Pons (tissue), 1 donor: ENCODE measurements at regions not wholly inside any gene's neighbourhood (a gene's known extent, or its start where the extent isn't known, plus 50 kb on each side); places are given as distances from the start of the nearest gene placed in this dataset.

Experiments used
- DNase-seq: peaks from one replicate; pipeline ENCODE4 v3.0.0-alpha.2; 2016; ENCODE audit warnings: low spot score

DNA sequence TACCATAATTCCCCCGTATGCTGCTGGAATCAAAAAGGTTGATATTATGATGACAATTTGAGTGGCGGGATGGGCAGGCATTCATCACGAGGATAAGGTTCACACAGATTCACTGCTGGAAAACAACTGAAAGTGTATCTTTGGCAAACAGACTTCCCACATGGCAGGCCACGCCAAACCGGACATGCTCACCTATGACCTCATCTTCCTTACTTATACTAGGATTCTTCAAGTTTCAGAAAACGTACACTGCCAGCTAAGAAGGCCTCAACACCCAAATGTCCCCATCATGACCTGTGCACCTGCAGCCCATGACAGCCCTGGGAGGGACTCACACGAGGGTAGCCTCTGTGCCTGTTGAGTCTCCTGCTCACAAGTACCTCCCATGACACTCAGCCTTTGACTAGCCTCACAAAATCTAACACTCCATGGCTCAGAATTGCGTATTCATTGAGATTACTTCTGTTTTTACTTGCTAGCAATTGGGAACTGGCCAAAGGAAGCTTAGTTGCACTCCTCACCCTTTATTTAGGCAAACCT, 259.0 kb upstream of the GHITM start:
- no peak for DNase-seq

- peak; percentile 56 for DNase-seq
These were observed 257.6 kb upstream of the GHITM start for GRCh38 chr10:83881661-83882060.

DNA sequence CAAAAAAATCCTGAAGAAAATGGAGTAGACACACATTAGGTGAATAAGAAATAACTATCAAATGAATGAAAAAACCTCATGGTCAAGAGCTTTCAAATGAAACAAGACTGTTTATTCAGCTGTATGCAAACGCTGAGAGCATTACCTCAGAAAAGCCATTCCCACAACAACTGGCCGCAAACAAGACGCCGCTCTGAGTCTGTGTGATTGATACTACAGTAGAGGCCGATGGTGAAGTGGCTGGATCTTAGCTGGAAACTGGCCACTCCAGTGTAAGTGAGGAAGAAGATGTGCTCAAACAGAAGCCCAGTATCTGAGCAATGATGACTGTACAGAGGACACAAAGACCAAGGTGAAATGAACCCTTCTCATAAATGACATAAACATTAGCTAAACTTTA, 252.4 kb upstream of the GHITM start:
- no peak for DNase-seq

DNA sequence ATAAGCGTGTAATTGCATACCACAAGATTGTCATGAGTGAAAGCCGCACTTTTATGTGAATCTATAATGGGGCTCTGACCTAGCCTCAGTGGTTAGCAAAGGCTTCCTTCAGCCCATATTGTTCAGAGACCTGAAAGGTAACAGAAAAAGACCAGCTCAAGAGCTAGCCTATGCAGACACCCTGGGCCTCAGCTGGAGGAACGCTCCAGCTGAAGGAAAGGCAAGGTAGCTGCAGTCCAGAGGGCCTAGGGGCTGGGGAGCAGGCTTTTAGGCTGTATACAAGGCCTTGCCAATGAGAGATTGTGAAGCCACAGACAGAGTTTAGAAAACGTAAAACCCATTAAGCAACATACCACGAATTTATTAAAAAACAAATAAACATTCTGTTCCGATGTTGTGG, 246.6 kb upstream of the GHITM start:
- DNase-seq, result no peak

DNA sequence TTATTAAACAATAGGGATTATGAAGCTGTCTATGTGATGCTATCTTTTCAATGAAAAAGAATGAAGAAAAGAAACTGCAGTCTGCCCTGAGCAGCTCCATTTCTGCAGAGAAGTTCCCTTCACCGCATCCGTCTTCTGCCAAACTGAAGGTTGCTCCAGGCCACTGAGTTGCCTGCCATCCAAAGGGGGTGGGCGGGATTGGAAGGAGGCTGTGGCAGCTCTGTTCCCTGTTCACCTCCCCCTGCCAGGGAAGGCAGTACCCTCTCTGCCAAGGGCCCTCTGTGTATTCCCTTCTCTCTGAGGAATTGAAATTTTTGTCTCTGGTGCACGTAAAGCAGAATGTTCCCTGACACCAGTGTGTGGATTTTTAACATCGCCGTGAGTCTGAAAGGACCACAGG, 243.1 kb upstream of the GHITM start:
- no peak for DNase-seq

DNA sequence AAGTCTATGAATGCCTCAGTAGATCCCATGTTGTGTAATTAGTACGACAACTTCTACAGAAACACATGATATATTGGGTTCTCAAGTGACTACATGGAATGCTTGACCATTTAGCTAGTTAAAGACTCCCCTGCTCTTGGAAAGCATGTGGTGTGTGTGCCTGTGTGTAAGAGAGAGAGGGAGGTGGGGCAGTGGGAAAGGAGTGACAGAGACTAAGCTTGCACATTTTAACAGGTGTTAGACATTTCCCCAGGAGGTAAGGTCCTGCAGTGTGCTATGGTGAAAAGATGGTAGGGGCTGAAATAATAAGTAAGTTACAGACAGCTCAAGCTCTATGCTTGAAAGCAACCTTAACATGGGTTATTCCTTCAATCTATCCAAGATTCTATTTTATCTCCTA, 241.7 kb upstream of the GHITM start:
- DNase-seq, result no peak

DNA sequence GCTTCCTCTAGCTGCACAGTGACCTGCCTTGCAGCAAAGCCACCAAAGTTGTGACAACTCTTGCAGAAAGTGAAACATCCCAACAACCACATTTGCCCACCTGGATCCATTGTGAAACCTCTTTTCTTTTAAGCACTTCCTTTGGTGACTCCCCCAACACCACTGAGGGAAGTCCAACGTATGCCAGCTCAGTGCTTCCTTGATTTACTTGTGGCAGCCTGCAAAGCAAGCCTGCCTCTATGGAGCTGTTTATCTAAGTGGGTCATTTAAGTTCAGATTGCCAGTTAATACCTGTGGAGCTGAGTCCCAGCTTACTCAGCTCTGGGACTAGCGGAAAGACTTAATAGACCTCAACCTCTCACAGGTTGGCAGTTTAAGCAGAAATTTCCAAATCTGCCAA, 230.8 kb upstream of the GHITM start:
- no peak for DNase-seq

DNA sequence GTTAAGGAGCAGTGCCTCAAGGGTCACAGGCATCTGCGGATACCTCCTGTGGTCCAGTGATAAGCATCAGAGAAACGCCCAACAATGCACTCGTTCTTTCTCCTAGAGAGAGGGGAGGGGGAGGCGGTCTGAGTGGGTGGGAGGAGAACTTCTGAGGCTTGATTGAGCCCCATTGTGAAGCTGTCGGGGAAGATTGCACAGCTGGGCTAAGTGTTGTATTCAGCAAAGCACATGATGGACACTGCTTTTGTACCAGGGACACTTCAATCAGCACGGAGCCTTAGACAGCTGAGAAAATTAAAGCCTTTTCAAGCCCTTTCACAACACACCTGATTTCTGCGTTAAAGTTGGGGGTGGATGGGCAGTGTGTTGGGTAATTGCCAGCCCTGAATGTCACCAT, 230.3 kb upstream of the GHITM start:
- no peak for DNase-seq

DNA sequence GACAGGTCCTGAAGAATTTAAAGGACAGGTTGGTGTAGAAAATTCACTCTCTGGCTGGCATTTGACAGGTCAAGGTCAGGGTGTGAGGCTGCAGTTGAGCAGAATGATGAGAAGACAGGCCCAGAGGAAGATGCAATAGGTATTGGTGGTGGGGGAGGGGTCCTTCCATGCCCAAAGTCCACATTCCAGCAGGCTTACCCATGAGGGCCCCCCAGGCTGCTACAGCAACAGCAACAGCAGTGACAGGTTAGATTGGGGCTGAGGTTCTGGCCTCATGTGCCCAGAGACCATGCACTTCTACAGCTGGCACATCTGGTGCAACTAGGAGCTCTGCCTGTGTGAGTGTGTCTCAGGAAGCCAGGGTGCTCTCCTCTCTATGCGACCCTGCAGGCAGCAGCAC, 223.5 kb upstream of the GHITM start:
- DNase-seq, result no peak

- DNase-seq, result peak; percentile 55
These were observed 221.5 kb upstream of the GHITM start for GRCh38 chr10:83917537-83918506.

DNA sequence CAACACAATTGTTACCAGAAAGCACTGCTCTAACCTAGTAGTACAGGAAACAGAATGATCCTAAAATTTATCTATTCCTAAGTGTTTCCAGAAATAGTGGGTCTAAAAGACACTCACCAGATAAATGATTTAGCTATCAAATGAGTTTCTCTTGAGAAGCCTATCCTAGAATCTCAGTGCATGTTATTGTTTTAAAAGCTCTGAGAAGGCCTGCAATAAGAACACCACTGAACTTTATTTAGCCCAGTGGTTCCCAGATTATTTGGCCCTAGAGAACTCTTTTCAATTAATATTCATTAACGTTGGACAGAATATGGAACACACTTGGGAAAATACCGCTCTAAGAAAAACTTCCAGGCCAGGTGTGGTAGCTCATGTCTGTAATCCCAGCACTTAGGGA, 220.1 kb upstream of the GHITM start:
- DNase-seq, result no peak

GRCh38 chr10:83921984-83922860, 217.1 kb upstream of the GHITM start:
- no peak for DNase-seq

- DNase-seq, result no peak
These were observed 214.2 kb upstream of the GHITM start for GRCh38 chr10:83925133-83925532.

DNA sequence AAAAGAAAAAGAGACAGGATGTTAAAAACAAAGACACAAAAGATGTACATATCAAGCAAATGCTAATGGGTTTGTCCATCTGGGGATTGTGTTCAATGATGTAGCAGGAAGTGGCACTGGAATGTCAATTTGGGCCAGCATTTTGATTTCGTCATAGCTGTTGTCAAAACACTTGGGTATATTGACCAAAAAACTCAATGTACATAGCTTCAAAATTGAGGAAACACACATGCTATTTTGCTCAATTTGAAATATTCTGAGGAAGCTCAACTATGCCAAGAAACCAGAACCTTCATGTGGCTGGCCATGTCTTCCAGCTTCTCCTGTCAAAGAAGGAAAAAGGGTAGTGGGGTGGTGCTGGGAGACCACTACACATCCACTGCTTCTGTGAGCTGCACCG, 212.7 kb upstream of the GHITM start:
- no peak for DNase-seq

DNA sequence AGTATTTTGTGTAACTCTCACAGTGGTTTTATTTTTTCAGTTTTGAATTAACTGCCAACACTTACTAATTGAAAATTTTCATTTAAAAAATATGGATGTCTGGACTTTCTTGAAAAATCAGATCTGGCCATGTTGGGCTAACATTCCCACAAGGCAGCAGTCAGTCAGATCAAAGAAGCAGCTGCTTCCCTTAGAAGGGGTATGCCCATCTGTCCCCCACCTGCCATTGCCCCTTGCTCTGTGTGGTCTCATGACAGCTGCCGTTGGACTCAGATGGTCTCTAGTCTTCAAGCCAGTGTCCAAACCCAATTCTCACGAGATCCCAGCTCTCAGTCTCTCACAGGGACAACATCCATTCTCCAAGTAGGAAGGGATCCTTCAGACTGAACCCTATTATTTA, 212.1 kb upstream of the GHITM start:
- DNase-seq, result no peak

- DNase-seq, result no peak
These were observed 209.9 kb upstream of the GHITM start for GRCh38 chr10:83929399-83929798.

DNA sequence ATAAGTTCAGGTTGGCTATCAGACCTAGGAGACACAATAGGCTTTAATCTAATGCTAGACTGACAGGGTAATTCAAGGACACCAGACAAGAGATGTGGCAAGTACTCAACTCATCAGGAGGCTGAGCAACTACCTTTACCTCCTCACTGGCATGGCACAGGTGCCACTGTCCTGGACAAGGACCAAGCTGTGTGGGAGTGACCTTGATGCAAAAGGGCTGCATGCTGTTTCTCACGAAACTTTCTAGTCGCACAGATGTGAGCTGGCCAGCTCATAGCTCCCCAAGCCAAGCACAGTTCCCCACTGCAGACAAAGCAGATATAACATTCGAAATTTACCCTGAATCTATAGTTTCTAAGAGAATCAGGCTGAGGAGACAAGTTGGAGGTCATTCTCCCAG, 207.6 kb upstream of the GHITM start:
- DNase-seq, result no peak

DNA sequence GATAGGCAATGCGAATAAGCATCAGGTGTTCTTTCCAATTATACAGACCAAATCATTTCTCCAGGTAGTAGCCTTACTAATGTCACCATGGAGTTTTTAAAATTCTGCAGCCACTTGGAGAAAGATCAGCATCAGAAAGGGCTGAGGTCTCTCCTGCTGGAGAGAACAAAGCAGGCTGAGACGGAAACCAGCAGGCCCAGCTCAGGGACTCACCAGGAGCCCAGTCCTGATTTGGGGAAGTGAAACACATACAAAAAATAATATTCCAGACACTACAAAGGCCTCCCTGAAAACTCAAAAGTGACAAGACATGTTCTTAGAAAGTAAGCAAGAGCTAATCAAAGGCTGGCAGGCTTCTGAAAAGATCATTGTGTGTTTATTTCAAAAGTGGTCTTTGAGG, 207.1 kb upstream of the GHITM start:
- no peak for DNase-seq

DNA sequence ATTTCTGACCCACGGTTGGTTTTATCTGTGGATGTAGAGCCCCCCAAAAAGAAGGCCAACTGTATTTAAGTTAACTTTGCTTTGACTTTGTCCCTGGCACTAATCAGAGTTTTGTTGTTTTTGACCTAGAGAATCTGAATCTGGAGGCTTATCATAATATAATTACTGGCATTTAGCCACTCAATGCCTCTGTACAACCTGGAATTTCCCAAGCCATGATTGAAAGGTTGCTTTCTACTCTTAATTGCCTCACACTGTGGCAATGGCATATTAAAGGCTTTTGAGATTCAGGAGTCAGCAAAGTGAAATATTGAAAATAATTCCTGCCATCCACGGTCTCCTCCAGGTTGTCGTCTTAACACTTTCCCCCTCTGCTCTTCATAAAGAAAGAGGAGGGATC, 205.2 kb upstream of the GHITM start:
- no peak for DNase-seq

- no peak for DNase-seq
These were observed 204.5 kb upstream of the GHITM start for GRCh38 chr10:83934641-83935338.

DNA sequence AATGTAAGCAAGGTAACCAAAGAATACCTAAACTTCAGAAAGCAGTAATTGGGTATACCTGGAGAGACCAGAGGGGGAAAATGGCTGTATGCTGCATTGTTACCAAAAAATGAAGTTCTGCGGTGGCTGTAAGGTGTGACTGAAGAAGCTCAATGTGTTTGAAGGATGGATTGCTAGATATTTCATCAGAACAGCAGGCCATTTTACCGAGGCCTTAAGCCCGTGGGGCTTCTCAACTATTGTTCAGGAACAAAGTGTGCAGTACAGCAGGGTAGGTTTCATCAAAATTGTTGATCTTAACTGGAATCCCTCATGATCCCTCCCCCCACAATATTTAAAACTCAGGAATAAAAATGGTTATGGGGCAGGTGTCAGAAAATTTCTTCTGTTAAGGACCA, 204.0 kb upstream of the GHITM start:
- DNase-seq, result no peak

DNA sequence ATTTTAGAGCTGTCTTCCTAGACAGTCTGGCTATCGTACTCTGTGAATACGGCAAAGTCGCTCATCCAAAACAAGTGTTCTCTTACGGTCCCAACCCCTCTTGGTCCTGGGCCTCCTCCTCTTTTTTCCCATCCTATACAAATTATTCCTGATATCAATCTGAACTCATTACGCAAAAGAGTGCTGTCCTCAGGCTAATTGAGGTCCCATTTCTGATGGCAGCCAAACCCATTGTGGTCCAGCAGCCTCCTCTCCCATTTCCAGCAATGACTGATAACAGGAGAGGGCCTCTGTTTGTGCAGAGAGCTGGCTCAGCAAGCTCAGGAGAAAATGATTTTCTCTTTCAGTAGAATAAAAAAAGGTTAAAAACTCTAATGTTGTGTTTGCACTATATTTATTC, 203.4 kb upstream of the GHITM start:
- DNase-seq, result no peak
